ENCODE measurements at regions not wholly inside any gene's neighbourhood (a gene's known extent, or its start where the extent isn't known, plus 50 kb on each side); places are given as distances from the start of the nearest gene placed in this dataset.

DNA sequence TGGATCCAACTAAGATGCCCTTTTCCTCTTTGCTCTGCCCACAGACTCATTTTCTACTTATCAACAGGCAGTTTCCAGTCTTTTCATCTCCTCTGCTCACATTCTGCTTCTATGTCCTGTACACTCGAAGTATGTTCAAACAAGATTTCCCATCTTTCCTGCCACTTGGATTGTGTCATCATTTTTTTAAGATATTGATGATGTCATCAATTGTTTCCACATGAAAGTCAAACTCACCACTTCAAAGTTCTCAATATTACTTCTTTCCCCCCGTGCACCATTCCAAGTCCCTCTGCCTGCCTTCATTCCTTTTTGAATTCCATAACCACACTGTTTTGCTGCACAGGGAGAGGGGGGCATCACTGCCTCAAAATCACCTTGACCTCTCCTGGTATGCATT, 175.0 kb upstream of the RFX3 start:
- TF ChIP-seq RAD21 (IDR thresholded peaks at IDR 0.05; ENCODE audit: low read length), result no peak
- TF ChIP-seq GABPA (IDR thresholded peaks at IDR 0.05; ENCODE audit: low read depth), result no peak

Measured in SK-N-SH (cell line).